HG03064 (cell line): ENCODE measurements at regions not wholly inside any gene's neighbourhood (a gene's known extent, or its start where the extent isn't known, plus 50 kb on each side); places are given as distances from the start of the nearest gene placed in this dataset.
"Not testable (repeated sequence)": the region's sequence is repeated elsewhere in the genome, so short reads cannot be mapped to it uniquely, and the experiment has no call there.

Experiments
- ATAC-seq: cut with Tn5 transposase; IDR thresholded peaks from one replicate; pipeline ENCODE4 v1.9.1; 2021; ENCODE audit warnings: low read depth; ENCODE audit not compliant: unreplicated experiment

GRCh38 chr11:28951191-28951590, 843.0 kb downstream of the METTL15 start:
- no peak for ATAC-seq

DNA sequence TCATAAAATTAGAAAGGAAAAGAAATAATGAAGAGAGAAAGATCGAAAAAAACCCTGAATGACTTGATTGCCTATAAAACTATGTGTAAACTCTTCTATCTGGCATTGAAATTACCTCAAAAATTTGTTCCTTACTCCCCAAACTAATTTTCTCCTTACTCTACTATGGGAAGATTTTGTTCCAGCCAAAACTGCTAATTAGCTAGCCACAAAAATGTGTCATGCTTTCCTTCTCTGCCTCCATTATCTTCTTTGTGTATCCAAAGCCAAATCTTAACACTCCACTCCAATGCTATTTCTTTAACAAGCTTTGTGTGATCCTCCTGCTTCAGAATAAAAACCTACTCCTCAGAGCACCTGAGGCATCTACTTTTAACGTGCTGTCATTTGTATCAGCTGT, 831.2 kb downstream of the METTL15 start:
- no peak for ATAC-seq

GRCh38 chr11:28938091-28938490, 829.9 kb downstream of the METTL15 start:
- no peak for ATAC-seq

DNA sequence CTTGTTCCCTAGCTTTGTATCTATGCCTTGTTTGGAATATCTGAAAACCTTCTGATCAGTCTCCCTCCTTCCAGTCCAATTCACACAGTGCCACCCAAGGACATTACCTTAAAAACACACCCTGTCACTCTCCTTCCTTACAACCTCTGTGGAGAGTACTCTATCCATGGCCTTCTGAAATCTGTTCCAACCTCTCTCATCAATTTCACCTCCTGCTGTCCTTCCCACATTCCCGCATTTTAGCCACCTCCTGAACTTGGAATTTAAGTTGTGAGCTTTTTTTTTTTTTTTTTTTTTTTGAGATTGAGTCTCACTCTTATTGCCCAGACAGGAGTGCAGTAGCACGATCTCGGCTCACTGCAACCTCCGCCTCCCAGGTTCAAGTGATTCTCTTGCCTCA, 824.8 kb downstream of the METTL15 start:
- no peak for ATAC-seq

GRCh38 chr11:28924004-28924403, 815.8 kb downstream of the METTL15 start:
- no peak for ATAC-seq

GRCh38 chr11:28922386-28922981, 814.3 kb downstream of the METTL15 start:
- ATAC-seq: no peak

GRCh38 chr11:28919194-28919593, 811.0 kb downstream of the METTL15 start:
- ATAC-seq: no peak

DNA sequence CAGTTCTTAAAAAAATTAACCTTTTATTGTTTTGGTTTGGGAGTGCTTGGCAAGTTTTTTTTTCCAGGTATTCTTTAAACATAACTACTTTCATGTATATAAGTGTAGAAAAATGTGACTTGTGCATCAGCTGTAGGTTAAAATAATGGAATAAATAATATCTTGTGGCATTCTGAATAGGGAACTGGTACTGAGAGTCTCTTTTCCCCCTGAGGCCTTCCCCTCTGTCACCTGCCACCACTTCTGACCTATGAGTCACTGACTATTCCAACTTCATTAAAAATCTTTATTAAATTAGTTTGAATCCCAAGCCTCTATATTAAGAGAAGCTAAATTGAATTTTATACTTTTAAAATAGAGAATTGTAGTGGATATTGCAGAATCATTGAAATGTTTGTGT, 805.7 kb downstream of the METTL15 start:
- ATAC-seq: no peak

GRCh38 chr11:28911829-28912228, 803.6 kb downstream of the METTL15 start:
- no peak for ATAC-seq

DNA sequence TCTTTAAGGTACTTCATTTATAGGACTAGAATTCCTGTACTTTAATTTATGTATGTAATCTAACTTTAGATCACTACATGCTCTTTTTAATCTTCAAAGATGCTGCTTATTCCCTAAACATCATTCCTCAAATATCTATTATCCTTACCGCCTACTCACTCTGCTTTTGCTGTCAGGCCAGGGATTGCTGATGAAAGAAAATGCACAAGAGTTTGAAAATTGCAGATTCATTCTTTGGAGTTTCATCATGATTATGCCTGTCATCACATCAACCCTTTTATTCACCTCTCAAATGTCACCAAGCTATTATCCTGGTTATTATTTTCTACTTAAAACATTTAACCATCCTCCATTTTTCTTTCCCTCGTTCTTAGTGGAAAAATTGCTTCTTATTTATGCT, 802.7 kb downstream of the METTL15 start:
- ATAC-seq: no peak

DNA sequence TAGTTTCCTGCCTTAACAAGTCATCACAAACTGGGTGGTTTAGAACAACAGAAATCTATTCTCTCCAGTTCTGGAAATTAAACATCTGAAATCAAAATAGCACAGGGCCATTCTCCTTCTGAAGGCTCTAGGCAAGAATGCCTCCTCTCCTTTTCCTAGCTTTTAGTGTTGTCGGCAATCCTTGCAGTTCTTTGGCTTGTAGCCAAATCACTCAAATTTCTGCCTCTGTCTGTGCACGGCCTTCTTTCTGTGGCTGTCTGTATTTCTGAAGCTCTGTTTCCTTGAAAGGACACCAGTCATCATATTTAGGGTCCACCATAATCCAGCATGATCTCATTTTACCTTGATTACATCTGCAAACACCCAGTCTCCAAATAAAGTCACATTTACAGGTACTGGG, 795.5 kb downstream of the METTL15 start:
- ATAC-seq: no peak

GRCh38 chr11:28900427-28900826, 792.2 kb downstream of the METTL15 start:
- no peak for ATAC-seq

DNA sequence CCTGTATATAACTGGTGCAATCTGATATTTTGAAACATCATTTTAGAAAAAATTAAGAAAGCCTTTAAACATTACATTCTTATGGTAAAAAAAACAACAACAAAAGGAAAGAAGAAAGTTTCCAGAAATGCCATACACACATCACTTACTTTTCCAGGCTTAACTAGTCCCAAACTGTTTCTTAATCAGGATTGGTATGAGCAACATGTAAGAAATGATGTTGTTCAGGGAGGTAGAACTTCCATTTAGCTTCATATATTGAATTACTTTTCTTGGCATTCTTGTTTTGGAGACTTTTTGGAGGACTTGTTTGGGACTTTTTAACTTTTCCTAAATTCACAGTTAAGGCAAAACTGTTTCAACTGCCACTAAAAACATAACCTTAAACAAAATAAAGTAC, 791.5 kb downstream of the METTL15 start:
- ATAC-seq: no peak

DNA sequence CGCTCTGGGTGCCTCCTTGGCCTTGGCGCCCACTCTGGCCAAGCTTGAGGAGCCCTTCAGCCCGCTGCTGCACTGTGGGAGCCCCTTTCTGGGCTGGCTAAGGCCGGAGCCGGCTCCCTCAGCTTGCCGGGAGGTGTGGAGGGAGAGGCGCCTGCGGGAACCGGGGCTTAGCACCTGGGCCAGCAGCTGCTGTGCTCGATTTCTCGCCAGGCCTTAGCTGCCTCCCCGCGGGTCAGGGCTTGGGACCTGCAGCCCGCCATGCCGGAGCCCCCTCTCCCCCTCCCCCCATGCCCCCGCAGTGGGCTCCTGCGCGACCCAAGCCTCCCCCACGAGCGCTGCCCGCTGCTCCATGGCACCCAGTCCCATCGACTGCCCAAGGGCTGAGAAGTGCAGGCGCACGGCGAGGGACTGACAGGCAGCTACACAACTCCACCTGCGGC, 782.4 kb downstream of the METTL15 start:
- ATAC-seq: not testable (repeated sequence)

DNA sequence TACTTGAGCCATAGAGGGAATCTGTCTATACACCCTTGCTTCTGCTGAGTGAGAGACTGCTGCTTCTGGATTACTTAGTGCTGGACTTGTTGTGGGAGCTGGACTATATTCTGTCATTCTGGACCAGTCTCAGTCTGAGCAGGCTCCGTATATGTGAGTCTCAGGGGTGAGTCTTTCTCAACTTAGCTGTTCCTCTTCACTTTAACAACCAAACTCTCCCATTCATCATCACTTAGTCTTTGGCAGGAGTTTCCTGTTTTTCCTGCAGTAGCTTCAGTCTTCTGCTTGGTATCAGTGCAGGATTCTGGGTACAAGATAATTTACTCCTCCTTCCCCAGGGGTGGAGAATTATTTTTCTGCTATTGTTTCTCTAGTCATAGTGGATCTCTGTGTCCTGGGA, 779.5 kb downstream of the METTL15 start:
- ATAC-seq: no peak

GRCh38 chr11:28879869-28880268, 771.7 kb downstream of the METTL15 start:
- no peak for ATAC-seq

GRCh38 chr11:28878025-28878424, 769.8 kb downstream of the METTL15 start:
- ATAC-seq: no peak

GRCh38 chr11:28877340-28877739, 769.2 kb downstream of the METTL15 start:
- ATAC-seq: no peak

DNA sequence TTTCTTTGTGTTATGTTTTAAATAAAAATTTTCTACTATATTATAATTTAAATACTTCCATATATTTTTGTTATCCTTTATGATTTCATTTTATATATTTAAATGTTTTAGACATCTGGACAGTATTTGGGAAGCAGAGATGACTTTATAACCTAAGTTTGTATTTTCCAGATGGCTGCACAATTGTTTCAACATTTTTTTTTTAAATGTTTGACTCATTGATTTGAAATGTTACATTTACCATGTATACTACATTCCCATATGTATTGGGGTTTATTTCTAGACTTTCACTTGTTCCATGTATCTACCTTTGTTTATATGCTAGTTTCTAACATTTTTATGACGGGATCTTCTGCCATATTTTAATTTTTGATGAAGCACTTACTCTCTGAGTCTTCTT, 766.5 kb downstream of the METTL15 start:
- no peak for ATAC-seq

DNA sequence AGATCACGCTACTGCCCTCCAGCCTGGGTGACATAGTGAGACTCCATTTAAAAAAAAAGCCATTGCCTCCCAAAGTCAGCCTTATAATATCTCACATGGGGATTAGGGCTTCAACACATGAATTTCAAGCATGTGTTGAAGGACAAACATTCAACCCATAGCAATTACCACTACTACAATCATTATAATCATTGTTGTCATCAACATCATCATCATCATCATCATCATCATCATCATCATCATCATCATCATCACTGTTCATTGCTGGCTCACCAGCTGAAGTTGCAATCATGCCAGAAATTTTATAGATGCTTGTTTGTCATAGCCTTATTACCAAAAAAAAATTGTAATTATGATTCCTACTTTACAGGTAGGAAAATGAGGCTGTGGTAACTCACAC, 762.9 kb downstream of the METTL15 start:
- ATAC-seq: no peak

GRCh38 chr11:28863422-28863821, 755.2 kb downstream of the METTL15 start:
- ATAC-seq: no peak

GRCh38 chr11:28860893-28861292, 752.7 kb downstream of the METTL15 start:
- no peak for ATAC-seq

DNA sequence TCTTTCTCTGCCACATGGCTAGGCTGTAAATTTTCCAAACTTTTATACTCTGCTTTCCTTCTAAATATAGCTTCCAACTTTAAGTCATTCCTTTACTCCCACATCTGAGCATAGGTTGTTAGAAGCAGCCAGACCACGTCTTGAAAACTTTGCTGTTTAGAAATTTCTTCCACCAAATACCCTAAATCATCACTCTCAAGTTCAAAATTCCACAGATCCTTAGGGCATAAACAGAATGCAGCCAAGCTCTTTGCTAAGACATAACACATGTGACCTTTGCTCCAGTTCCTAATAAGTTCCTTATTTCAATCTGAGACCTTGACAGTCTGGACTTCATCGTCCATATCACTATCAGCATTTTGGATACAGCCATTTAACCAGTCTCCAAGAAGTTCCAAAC, 749.9 kb downstream of the METTL15 start:
- no peak for ATAC-seq
